GM12892 (cell line): ENCODE measurements at regions not wholly inside any gene's neighbourhood (a gene's known extent, or its start where the extent isn't known, plus 50 kb on each side); places are given as distances from the start of the nearest gene placed in this dataset.

Source experiments
- DNase-seq: peaks from one replicate; pipeline ENCODE4 v3.0.0; 2011; ENCODE audit not compliant: insufficient read length
- FAIRE-seq: peaks from 2 replicates; lab custom pipeline; 2011; peaks lifted over from hg19 to GRCh38; lab: Jason Lieb, UNC
- POLR2A ChIP-seq: IDR thresholded peaks from 2 replicates; pipeline ENCODE4 v1.6.1; 2011; ENCODE audit warnings: low read depth, low read length, control low read depth
- POLR2AphosphoS5 ChIP-seq: IDR thresholded peaks from 2 replicates; pipeline ENCODE4 v1.6.1; 2011; ENCODE audit warnings: low read depth, low read length, control low read depth
- TAF1 ChIP-seq: IDR thresholded peaks from 2 replicates; pipeline ENCODE4 v1.6.1; 2011; ENCODE audit warnings: low read depth, mild to moderate bottlenecking, control low read depth, low read length, borderline replicate concordance

GRCh38 chr22:49354516-49355210 lies 473.0 kb downstream of the BRD1 start:
- TF ChIP-seq TAF1 (no peak), POLR2AphosphoS5 (no peak), POLR2A (no peak)
- FAIRE-seq = no peak
- DNase-seq = no peak

- TF ChIP-seq POLR2A (no peak), POLR2AphosphoS5 (no peak), TAF1 (no peak)
- DNase-seq (no peak), FAIRE-seq (no peak)
These were observed 474.4 kb downstream of the BRD1 start for GRCh38 chr22:49353235-49353634.

DNA sequence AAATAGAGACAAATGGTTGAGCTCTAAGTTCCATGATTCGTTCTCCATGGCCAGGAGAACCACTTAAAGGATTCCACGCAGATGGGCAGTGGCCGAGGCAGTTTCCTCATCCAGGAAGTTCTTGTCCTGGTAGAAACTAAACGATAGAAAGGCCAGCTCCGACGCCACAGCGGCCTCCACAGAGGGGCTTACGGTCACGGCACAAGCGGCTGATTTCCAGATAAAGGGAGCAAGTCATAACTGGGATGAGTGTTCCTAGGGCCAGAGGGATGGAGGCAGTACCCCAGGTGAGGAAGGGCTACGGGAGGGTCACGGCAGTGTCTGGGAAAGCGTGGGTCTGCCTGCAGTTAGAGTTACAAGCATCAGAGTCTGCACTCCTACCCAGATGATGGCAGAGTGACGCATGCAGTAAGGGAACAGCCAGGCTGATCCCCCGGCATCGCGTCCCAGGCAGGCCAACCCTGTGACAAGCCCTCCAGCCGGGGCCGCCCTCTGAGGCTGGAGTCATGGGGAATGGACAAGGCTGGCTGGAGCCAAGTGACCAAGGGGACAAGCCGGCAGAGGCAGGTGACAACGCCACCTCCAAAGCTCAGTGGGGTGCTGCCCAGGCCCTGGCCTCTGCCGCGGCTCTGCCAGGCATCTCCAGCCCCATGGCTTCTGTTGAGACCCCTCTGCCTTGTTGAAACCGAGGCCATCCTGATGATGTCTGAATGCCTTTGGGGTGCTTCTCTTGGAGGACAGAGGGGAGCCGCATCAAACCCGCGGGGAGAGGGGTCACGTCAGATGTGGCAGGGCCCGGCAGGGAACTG lies 475.1 kb downstream of the BRD1 start:
- FAIRE-seq (no peak), DNase-seq (no peak)
- TF ChIP-seq POLR2A (no peak), POLR2AphosphoS5 (no peak), TAF1 (no peak)

DNA sequence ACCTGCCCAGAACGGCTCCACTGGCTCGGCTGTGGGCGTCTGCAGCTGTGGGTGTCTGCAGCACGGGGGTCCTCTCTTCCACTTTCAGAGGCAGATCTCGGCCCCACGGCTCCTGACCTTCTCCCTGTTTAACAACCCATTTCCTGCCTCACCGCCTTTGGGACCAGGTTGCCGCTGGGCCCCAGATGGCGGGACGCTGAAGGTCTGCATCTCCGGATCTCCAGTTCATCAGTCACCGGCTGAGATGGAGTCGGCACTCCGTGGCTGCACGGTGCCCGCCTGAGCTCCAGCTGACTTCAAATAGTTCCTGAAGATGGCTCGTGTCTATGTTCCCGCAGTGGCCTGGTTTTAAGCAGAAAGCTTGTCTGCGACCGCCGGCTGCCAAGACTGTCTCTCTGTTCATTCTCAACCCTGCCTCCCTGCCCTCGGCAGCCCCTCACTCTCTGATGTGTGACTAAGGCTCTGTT lies 475.9 kb downstream of the BRD1 start:
- no peak for FAIRE-seq
- DNase-seq = no peak
- TF ChIP-seq TAF1 = no peak

DNA sequence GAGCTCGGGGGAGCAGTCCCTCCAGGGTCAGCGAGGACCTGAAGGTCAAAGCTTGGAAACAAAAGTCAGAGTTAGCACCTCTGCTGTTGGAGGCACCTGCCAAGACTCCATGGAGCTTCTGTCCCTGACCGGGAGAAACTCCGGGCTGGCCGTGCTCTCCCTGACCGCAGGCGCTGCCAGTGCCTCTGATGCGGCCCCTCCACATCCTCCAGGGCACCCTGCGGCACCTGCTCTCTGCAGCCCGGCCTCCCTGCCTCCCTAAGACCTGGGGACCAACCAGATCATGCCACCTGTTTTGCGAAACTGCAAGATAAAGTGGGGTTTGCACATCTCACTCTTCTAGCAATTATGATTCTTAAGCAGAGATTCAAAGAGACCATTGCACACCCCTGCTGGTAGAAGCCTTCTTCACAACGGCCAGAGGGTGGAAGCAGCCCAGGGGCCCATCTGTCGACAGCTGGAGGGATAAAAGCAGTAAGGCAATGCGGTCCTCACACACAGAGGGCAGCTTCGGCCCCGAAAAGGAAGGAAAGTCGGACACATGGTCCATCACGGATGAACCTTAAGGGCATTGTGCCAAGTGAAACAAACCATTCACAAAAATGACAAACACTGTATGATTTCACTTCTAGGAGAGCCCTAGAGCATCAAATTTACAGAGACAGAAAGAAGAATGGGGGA lies 477.1 kb downstream of the BRD1 start:
- DNase-seq (no peak), FAIRE-seq (no peak)
- no peak for TF ChIP-seq TAF1
- TF ChIP-seq POLR2AphosphoS5 = no peak
- no peak for TF ChIP-seq POLR2A

DNA sequence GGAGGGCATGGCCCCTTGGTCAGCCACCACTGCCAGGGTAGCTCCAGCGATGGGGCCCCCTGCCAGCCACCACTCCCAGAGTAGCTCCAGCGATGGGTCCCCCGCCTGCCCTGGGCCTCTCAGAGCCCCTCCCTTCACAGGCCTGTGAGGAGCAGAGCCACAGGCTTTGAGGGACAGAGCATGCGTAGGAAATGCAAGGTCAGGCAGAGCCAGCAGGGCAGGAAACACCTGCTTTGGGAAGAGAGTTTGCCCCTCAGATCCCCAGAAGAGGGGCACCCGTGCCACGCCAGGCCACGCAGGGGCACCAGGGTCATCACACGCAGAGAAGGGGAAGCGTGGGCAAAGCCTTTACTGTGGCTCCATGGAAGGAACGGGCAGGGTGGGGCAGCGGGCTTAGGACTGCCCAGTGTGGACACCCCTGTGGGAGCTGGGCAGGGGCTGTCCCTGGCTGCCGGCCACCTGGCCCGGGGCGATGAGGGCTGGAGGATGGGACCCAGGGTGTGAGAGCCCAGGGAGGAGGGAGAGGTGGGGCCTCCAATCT lies 477.8 kb downstream of the BRD1 start:
- no peak for FAIRE-seq
- no peak for DNase-seq
- no peak for TF ChIP-seq POLR2AphosphoS5
- TF ChIP-seq TAF1 = no peak
- TF ChIP-seq POLR2A = no peak

- no peak for DNase-seq
- FAIRE-seq = no peak
- TF ChIP-seq POLR2A = no peak
- TF ChIP-seq TAF1 = no peak
- TF ChIP-seq POLR2AphosphoS5 = no peak
These were observed 478.4 kb downstream of the BRD1 start for GRCh38 chr22:49349181-49349835.

DNA sequence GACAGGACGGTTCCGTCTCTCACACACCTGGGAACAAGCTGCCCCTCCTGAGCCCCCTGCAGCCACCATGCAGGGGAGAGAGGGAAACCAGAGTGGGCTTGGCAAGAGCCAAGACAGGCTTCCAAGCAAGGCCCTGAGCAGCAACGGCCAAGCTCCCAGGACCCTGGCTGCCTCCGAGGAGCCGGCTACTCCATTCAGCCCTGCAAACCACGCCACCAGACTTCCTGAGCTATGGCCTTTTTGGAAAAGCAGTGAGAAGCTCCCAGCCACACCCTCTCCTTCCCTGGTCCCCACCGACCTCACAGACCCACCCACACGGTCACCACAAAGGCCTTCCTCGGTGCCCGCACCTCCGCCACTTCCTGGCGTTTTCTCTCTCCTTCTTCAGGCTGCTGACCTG lies 479.0 kb downstream of the BRD1 start:
- FAIRE-seq (no peak), DNase-seq (no peak)
- TF ChIP-seq POLR2AphosphoS5 = no peak
- TF ChIP-seq POLR2A = no peak

DNA sequence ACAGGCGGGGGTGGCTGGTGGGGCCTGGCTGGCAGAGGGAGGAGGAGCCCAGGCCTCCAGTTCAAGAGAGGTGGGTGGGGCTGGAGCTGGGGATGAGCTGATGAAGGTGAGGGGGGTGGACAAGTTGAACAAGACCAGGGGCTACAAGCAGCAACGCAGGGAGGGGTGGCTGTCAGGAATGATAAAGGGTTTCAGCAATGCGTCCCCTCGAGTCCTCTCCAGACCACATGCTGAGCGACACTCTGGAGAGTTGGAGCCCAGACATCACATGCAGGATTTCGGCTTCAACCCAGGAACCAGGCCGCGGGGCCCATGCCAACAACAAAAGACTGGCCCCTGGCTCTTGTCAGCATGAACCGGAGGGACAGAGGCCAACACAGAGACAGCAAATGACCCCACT lies 480.3 kb downstream of the BRD1 start:
- TF ChIP-seq TAF1 (no peak), POLR2A (no peak), POLR2AphosphoS5 (no peak)
- FAIRE-seq = no peak
- DNase-seq = no peak

GRCh38 chr22:49345896-49346295 lies 481.8 kb downstream of the BRD1 start:
- FAIRE-seq (no peak), DNase-seq (no peak)
- no peak for TF ChIP-seq TAF1
- no peak for TF ChIP-seq POLR2AphosphoS5
- TF ChIP-seq POLR2A = no peak

- no peak for DNase-seq
- TF ChIP-seq POLR2A (no peak), POLR2AphosphoS5 (no peak)
- no peak for FAIRE-seq
These were observed 483.0 kb downstream of the BRD1 start for GRCh38 chr22:49344656-49345055.
